ENCODE measurements at regions not wholly inside any gene's neighbourhood (a gene's known extent, or its start where the extent isn't known, plus 50 kb on each side); places are given as distances from the start of the nearest gene placed in this dataset.

GRCh38 chr7:46565253-46566096 lies 644.4 kb upstream of the IGFBP3 start:
- DNase-seq = no peak

- DNase-seq = no peak
Observed at GRCh38 chr7:46559194-46559832, 638.2 kb upstream of the IGFBP3 start.

GRCh38 chr7:46558482-46559193 lies 637.6 kb upstream of the IGFBP3 start:
- DNase-seq = no peak

- no peak for DNase-seq
Observed at GRCh38 chr7:46557781-46558180, 636.7 kb upstream of the IGFBP3 start.

GRCh38 chr7:46557295-46557711 lies 636.2 kb upstream of the IGFBP3 start:
- DNase-seq = no peak

- no peak for DNase-seq
Observed at GRCh38 chr7:46554688-46555422, 633.8 kb upstream of the IGFBP3 start.

- no peak for DNase-seq
Observed at GRCh38 chr7:46551603-46552002, 630.5 kb upstream of the IGFBP3 start.

GRCh38 chr7:46550864-46551263 lies 629.8 kb upstream of the IGFBP3 start:
- DNase-seq = no peak

- DNase-seq = no peak
Observed at GRCh38 chr7:46549892-46550639, 629.0 kb upstream of the IGFBP3 start.

- DNase-seq = no peak
Observed at GRCh38 chr7:46549347-46549746, 628.3 kb upstream of the IGFBP3 start.

GRCh38 chr7:46547044-46547443 lies 626.0 kb upstream of the IGFBP3 start:
- no peak for DNase-seq

GRCh38 chr7:46545790-46546189 lies 624.7 kb upstream of the IGFBP3 start:
- no peak for DNase-seq

- DNase-seq = no peak
Observed at GRCh38 chr7:46544396-46545008, 623.4 kb upstream of the IGFBP3 start.

- no peak for DNase-seq
Observed at GRCh38 chr7:46542076-46542475, 621.0 kb upstream of the IGFBP3 start.

- no peak for DNase-seq
Observed at GRCh38 chr7:46539892-46540483, 618.9 kb upstream of the IGFBP3 start.

GRCh38 chr7:46537191-46537905 lies 616.3 kb upstream of the IGFBP3 start:
- no peak for DNase-seq

GRCh38 chr7:46534664-46535588 lies 613.9 kb upstream of the IGFBP3 start:
- no peak for DNase-seq

GRCh38 chr7:46533946-46534345 lies 612.9 kb upstream of the IGFBP3 start:
- DNase-seq = no peak

GRCh38 chr7:46532571-46532970 lies 611.5 kb upstream of the IGFBP3 start:
- DNase-seq = no peak
